ENCODE measurements at regions not wholly inside any gene's neighbourhood (a gene's known extent, or its start where the extent isn't known, plus 50 kb on each side); places are given as distances from the start of the nearest gene placed in this dataset.
A peak's percentile ranks its signal among the peaks of the same experiment; 100 is the strongest.

DNA sequence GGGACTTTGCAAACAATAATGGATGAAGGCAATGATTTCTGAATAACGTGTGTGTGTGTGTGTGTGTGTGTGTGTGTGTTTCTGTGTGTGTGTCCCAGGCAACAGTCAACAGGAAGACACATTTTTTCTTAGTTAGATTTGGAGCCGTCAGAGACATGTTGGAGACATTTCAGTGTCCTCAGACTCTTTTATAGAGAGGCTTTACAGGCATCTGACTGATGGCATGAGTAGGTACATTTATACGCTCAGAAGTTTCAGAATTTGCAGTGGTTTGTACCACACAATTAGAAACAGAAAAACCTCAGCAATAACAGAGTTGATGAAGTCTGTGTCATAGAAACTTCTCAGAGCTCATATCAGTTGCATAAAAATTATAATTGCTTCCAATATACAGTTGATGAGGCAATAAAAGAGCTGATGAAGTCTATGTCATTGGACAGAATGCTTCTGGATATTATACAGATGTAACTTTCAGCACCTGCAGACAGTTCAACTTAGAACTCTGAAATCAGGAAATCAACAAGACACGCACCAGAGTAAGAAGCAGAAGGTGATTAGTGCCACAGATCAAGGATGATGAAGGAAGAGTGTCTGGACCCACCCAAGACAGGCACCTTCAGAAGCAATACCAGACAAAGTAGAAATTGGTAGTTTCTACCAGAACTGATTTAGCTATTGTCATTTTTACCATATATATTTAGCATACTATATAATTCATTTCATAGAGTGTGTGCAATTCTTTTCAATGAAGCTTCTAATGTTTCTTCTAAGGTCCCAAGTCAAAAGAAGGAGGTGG, 104.5 kb upstream of the LYZL1 start (continued):
- TF ChIP-seq, protein P1, sequence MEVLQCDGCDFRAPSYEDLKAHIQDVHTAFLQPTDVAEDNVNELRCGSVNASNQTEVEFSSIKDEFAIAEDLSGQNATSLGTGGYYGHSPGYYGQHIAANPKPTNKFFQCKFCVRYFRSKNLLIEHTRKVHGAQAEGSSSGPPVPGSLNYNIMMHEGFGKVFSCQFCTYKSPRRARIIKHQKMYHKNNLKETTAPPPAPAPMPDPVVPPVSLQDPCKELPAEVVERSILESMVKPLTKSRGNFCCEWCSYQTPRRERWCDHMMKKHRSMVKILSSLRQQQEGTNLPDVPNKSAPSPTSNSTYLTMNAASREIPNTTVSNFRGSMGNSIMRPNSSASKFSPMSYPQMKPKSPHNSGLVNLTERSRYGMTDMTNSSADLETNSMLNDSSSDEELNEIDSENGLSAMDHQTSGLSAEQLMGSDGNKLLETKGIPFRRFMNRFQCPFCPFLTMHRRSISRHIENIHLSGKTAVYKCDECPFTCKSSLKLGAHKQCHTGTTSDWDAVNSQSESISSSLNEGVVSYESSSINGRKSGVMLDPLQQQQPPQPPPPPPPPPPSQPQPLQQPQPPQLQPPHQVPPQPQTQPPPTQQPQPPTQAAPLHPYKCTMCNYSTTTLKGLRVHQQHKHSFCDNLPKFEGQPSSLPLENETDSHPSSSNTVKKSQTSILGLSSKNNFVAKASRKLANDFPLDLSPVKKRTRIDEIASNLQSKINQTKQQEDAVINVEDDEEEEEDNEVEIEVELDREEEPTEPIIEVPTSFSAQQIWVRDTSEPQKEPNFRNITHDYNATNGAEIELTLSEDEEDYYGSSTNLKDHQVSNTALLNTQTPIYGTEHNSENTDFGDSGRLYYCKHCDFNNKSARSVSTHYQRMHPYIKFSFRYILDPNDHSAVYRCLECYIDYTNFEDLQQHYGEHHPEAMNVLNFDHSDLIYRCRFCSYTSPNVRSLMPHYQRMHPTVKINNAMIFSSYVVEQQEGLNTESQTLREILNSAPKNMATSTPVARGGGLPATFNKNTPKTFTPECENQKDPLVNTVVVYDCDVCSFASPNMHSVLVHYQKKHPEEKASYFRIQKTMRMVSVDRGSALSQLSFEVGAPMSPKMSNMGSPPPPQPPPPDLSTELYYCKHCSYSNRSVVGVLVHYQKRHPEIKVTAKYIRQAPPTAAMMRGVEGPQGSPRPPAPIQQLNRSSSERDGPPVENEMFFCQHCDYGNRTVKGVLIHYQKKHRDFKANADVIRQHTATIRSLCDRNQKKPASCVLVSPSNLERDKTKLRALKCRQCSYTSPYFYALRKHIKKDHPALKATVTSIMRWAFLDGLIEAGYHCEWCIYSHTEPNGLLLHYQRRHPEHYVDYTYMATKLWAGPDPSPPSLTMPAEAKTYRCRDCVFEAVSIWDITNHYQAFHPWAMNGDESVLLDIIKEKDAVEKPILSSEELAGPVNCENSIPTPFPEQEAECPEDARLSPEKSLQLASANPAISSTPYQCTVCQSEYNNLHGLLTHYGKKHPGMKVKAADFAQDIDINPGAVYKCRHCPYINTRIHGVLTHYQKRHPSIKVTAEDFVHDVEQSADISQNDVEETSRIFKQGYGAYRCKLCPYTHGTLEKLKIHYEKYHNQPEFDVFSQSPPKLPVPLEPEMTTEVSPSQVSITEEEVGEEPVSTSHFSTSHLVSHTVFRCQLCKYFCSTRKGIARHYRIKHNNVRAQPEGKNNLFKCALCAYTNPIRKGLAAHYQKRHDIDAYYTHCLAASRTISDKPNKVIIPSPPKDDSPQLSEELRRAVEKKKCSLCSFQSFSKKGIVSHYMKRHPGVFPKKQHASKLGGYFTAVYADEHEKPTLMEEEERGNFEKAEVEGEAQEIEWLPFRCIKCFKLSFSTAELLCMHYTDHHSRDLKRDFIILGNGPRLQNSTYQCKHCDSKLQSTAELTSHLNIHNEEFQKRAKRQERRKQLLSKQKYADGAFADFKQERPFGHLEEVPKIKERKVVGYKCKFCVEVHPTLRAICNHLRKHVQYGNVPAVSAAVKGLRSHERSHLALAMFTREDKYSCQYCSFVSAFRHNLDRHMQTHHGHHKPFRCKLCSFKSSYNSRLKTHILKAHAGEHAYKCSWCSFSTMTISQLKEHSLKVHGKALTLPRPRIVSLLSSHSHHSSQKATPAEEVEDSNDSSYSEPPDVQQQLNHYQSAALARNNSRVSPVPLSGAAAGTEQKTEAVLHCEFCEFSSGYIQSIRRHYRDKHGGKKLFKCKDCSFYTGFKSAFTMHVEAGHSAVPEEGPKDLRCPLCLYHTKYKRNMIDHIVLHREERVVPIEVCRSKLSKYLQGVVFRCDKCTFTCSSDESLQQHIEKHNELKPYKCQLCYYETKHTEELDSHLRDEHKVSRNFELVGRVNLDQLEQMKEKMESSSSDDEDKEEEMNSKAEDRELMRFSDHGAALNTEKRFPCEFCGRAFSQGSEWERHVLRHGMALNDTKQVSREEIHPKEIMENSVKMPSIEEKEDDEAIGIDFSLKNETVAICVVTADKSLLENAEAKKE (CRISPR knock-in tag; IDR thresholded peaks at IDR 0.05) = no peak
- TF ChIP-seq, protein P2, sequence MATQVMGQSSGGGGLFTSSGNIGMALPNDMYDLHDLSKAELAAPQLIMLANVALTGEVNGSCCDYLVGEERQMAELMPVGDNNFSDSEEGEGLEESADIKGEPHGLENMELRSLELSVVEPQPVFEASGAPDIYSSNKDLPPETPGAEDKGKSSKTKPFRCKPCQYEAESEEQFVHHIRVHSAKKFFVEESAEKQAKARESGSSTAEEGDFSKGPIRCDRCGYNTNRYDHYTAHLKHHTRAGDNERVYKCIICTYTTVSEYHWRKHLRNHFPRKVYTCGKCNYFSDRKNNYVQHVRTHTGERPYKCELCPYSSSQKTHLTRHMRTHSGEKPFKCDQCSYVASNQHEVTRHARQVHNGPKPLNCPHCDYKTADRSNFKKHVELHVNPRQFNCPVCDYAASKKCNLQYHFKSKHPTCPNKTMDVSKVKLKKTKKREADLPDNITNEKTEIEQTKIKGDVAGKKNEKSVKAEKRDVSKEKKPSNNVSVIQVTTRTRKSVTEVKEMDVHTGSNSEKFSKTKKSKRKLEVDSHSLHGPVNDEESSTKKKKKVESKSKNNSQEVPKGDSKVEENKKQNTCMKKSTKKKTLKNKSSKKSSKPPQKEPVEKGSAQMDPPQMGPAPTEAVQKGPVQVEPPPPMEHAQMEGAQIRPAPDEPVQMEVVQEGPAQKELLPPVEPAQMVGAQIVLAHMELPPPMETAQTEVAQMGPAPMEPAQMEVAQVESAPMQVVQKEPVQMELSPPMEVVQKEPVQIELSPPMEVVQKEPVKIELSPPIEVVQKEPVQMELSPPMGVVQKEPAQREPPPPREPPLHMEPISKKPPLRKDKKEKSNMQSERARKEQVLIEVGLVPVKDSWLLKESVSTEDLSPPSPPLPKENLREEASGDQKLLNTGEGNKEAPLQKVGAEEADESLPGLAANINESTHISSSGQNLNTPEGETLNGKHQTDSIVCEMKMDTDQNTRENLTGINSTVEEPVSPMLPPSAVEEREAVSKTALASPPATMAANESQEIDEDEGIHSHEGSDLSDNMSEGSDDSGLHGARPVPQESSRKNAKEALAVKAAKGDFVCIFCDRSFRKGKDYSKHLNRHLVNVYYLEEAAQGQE (IDR thresholded peaks at IDR 0.05; ENCODE audit: unreplicated experiment) = no peak

DNA sequence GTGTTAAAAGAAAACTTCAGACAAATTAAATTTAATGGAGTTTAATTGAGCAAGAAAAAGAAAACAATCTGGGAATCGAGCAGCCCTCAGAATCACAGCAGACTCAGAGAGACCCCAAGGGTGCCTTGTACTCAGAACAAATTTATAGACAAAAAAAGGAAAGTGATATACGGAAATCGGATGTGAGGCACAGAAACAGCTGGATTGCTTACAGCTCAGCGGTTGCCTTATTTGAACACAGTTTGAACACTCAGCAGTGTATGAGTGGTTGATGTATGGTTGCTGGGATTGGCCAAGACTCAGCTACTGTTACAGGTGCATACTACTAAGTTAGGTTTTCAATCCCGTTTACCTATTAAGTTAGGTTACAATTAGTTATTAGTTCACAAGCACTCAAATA, 103.8 kb upstream of the LYZL1 start:
- H4K20me1 ChIP-seq (replicated peaks; ENCODE audit: insufficient read depth) = no peaks in the 10 kb centered on the region
- Mint-ChIP-seq H3K27ac (no peak overlapping the region), H3K27me3 (ENCODE audit: insufficient read depth, low read depth, poor library complexity) (peaks cover 5% of the 10 kb centered on the region), H3K9me3 (no peaks in the 10 kb centered on the region), H3K4me3 (no peak overlapping the region), H3K4me1 (peaks cover 6% of the 10 kb centered on the region; the same call in 2 of the 3 replicates), H3K36me3 (ENCODE audit: low read depth) (no peaks in the 10 kb centered on the region)
- no peak overlapping the region for H3K4me2 ChIP-seq
- no peak overlapping the region for H3K4me3 ChIP-seq
- H3K9me2 ChIP-seq (ENCODE audit: insufficient read depth) = no peaks in the 10 kb centered on the region; the same call in 1 of the 2 replicates
- DNase-seq (ENCODE audit: low spot score) (no peak), ATAC-seq (no peak)
- no peaks in the 10 kb centered on the region for H3K4me1 ChIP-seq (ENCODE audit: insufficient read depth)
- H3K27ac ChIP-seq (ENCODE audit: low read depth) = no peak overlapping the region
- no peaks in the 10 kb centered on the region for H3K27me3 ChIP-seq (ENCODE audit: insufficient read depth)
- H3K36me3 ChIP-seq (ENCODE audit: insufficient read depth) = no peaks in the 10 kb centered on the region
- H3F3A ChIP-seq (replicated peaks; ENCODE audit: low read depth) = no peaks in the 10 kb centered on the region
- H2AFZ ChIP-seq = peak overlapping the region; percentile 74; the same call in 1 of the 2 replicates
- H3K79me2 ChIP-seq (replicated peaks; ENCODE audit: insufficient read depth) = no peaks in the 10 kb centered on the region
- no peak for TF ChIP-seq NANOG (IDR thresholded peaks at IDR 0.05; ENCODE audit: borderline replicate concordance)
- no peak for TF ChIP-seq CREB1 (CRISPR knock-in tag; IDR thresholded peaks at IDR 0.05; ENCODE audit: low read depth)
- TF ChIP-seq STAT1 (IDR thresholded peaks at IDR 0.05; ENCODE audit: unreplicated experiment) = no peak
- TF ChIP-seq ZNF114 (CRISPR knock-in tag; IDR thresholded peaks at IDR 0.05) = no peak

Measured in GM23338 (cell line).